ENCODE measurements at regions not wholly inside any gene's neighbourhood (a gene's known extent, or its start where the extent isn't known, plus 50 kb on each side); places are given as distances from the start of the nearest gene placed in this dataset.
A peak's percentile ranks its signal among the peaks of the same experiment; 100 is the strongest.

GRCh38 chr6:144999127-144999526, 714.0 kb downstream of the UTRN start:
- Histone ChIP-seq H3K9ac (ENCODE audit: low read length) (no peak overlapping the region), H4K20me1 (ENCODE audit: low read length) (no peaks in the 10 kb centered on the region), H2AFZ (ENCODE audit: low read length) (no peak overlapping the region), H3K9me2 (replicated peaks; ENCODE audit: low read length) (no peaks in the 10 kb centered on the region), H3F3A (ENCODE audit: low read length, unreplicated experiment) (no peaks in the 10 kb centered on the region), H3K36me3 (ENCODE audit: low read depth, low read length) (no peaks in the 10 kb centered on the region), H3K9me3 (ENCODE audit: low read length) (no peaks in the 10 kb centered on the region), H3K4me2 (ENCODE audit: low read length) (no peak overlapping the region), H3K27ac (ENCODE audit: low read length) (no peak overlapping the region), H3K4me3 (ENCODE audit: low read length) (no peak overlapping the region), H3K79me2 (ENCODE audit: low read length) (no peaks in the 10 kb centered on the region), H3K27me3 (ENCODE audit: low read length) (no peaks in the 10 kb centered on the region), H3K4me1 (ENCODE audit: insufficient read depth, low read length) (peaks cover 1% of the 10 kb centered on the region; the same call in 1 of the 2 replicates)
- ChIA-PET POLR2A (ENCODE audit: unreplicated experiment) (no interaction called here), CTCF (no interaction called here)
- intact Hi-C loops (cut with micrococcal nuclease): no loop called here
- ATAC-seq: peak; percentile 15; the same call in 1 of the 2 replicates
- TF ChIP-seq CTCF (conservative IDR thresholded peaks at IDR 0.05; ENCODE audit: low read depth, low read length) (no peak), EZH2phosphoT487 (IDR thresholded peaks at IDR 0.05; ENCODE audit: borderline replicate concordance, low read length) (no peak), EZH2 (IDR thresholded peaks at IDR 0.05; ENCODE audit: low read length, unreplicated experiment) (no peak)
- no TSS peak for BruUV-seq (replicated peaks)
- DNase-seq: peak; percentile 7

- Histone ChIP-seq H3K27ac (ENCODE audit: low read length) (no peak overlapping the region), H3K36me3 (ENCODE audit: low read depth, low read length) (no peaks in the 10 kb centered on the region), H3K4me3 (ENCODE audit: low read length) (no peak overlapping the region), H4K20me1 (ENCODE audit: low read length) (no peaks in the 10 kb centered on the region), H3K9me3 (ENCODE audit: low read length) (no peaks in the 10 kb centered on the region), H3K27me3 (ENCODE audit: low read length) (no peaks in the 10 kb centered on the region), H3K4me1 (ENCODE audit: insufficient read depth, low read length) (no peaks in the 10 kb centered on the region; the same call in 1 of the 2 replicates), H2AFZ (ENCODE audit: low read length) (no peak overlapping the region), H3K9ac (ENCODE audit: low read length) (no peak overlapping the region), H3K4me2 (ENCODE audit: low read length) (no peak overlapping the region), H3F3A (ENCODE audit: low read length, unreplicated experiment) (no peaks in the 10 kb centered on the region), H3K79me2 (ENCODE audit: low read length) (no peaks in the 10 kb centered on the region), H3K9me2 (replicated peaks; ENCODE audit: low read length) (no peaks in the 10 kb centered on the region)
- BruUV-seq (replicated peaks): no TSS peak
- intact Hi-C loops (cut with micrococcal nuclease): no loop called here
- ChIA-PET CTCF (interaction anchor here (0.6 kb wide), 1 partner anchor 185 kb away, joined by 3 read pairs; no protein-coding TSS in a partner anchor), POLR2A (ENCODE audit: unreplicated experiment) (no interaction called here)
- TF ChIP-seq EZH2phosphoT487 (IDR thresholded peaks at IDR 0.05; ENCODE audit: borderline replicate concordance, low read length): no peak
- no peak for TF ChIP-seq CTCF (conservative IDR thresholded peaks at IDR 0.05; ENCODE audit: low read depth, low read length)
- TF ChIP-seq EZH2 (IDR thresholded peaks at IDR 0.05; ENCODE audit: low read length, unreplicated experiment): no peak
- ATAC-seq (no peak), DNase-seq (no peak)
Measured at GRCh38 chr6:145003145-145003544, 718.0 kb downstream of the UTRN start.

GRCh38 chr6:145006914-145007313, 721.8 kb downstream of the UTRN start:
- no peak for ATAC-seq
- H3K9me2 ChIP-seq (replicated peaks; ENCODE audit: low read length): no peaks in the 10 kb centered on the region
- H3K9ac ChIP-seq (ENCODE audit: low read length): no peak overlapping the region
- H3K4me3 ChIP-seq (ENCODE audit: low read length): no peak overlapping the region
- H3K27ac ChIP-seq (ENCODE audit: low read length): no peak overlapping the region
- POLR2A ChIA-PET (ENCODE audit: unreplicated experiment): no interaction called here
- H4K20me1 ChIP-seq (ENCODE audit: low read length): no peaks in the 10 kb centered on the region
- no peaks in the 10 kb centered on the region for H3K36me3 ChIP-seq (ENCODE audit: low read depth, low read length)
- intact Hi-C loops (cut with micrococcal nuclease): no loop called here
- no peak overlapping the region for H2AFZ ChIP-seq (ENCODE audit: low read length)
- H3F3A ChIP-seq (ENCODE audit: low read length, unreplicated experiment): no peaks in the 10 kb centered on the region
- no peaks in the 10 kb centered on the region for H3K9me3 ChIP-seq (ENCODE audit: low read length)
- no peaks in the 10 kb centered on the region for H3K4me1 ChIP-seq (ENCODE audit: insufficient read depth, low read length)
- H3K27me3 ChIP-seq (ENCODE audit: low read length): no peaks in the 10 kb centered on the region
- BruUV-seq (replicated peaks): no TSS peak
- H3K4me2 ChIP-seq (ENCODE audit: low read length): no peak overlapping the region
- no peak for DNase-seq
- CTCF ChIA-PET: no interaction called here
- TF ChIP-seq EZH2 (IDR thresholded peaks at IDR 0.05; ENCODE audit: low read length, unreplicated experiment) (no peak), EZH2phosphoT487 (IDR thresholded peaks at IDR 0.05; ENCODE audit: borderline replicate concordance, low read length) (no peak), CTCF (conservative IDR thresholded peaks at IDR 0.05; ENCODE audit: low read depth, low read length) (no peak)
- no peaks in the 10 kb centered on the region for H3K79me2 ChIP-seq (ENCODE audit: low read length)

All from PC-3 (cell line).